G401 (cell line): ENCODE measurements at regions not wholly inside any gene's neighbourhood (a gene's known extent, or its start where the extent isn't known, plus 50 kb on each side); places are given as distances from the start of the nearest gene placed in this dataset.
"Not testable (repeated sequence)": the region's sequence is repeated elsewhere in the genome, so short reads cannot be mapped to it uniquely, and the experiment has no call there.

ENCODE experiments used
- DNase-seq: peaks from one replicate; pipeline ENCODE4 v3.0.0-alpha.2; 2015; ENCODE audit warnings: low spot score
- in situ Hi-C: cut with HindIII; loops from 2 replicates; pipeline ENCODE4 v1.10.0; 2016; ENCODE audit warnings: low sequenced_read_pairs, mixed read lengths

DNA sequence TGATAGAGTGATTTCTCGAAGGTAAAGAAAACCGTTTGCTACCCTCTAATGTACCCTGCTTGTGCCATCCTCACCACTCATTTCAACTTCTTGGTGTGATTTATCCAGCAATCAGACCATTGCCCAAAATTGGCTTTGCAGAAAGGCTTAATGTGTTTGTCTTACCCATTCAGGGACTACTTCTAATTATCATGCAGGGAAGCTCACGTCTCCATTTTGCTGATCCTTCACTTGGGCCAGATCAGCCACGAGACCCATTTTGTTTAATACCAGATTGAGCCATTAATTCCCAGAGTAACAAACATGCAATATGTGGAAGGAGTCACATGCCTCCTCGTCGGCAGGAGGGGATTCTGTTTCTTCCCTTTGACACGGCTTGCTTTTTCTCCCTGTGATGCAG, 51.1 kb upstream of the CRY1 start:
- in situ Hi-C loops, result loop anchor here (25.0 kb wide), 1 partner anchor 468 kb away; no protein-coding TSS in a partner anchor
- no peak for DNase-seq

DNA sequence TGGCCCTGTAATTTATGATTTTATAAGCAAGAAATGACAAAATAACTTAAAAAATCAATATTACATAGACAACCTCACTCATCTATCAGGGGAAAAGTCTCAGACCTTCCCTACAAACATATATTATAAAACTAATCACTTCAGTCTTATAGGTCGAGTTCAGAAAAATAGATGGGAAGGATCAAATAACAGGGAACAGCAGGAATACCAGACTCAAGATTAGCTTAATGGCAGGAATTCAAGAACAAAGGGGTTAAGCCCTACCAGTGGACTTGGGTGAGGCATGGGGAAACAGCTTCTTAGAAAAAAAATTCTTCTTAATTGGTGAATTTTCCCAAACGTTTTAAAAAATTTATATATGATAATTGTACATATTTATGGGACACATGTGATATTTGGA, 51.6 kb upstream of the CRY1 start:
- in situ Hi-C loops, result loop anchor here (25.0 kb wide), 1 partner anchor 467 kb away; no protein-coding TSS in a partner anchor
- no peak for DNase-seq

- in situ Hi-C loops, result loop anchor here (25.0 kb wide), 1 partner anchor 467 kb away; no protein-coding TSS in a partner anchor
- DNase-seq, result no peak
These were observed 52.0 kb upstream of the CRY1 start for GRCh38 chr12:107145397-107145796.

GRCh38 chr12:107148107-107148506, 54.8 kb upstream of the CRY1 start:
- DNase-seq, result no peak
- in situ Hi-C loops, result loop anchor here (25.0 kb wide), 1 partner anchor 464 kb away; no protein-coding TSS in a partner anchor

DNA sequence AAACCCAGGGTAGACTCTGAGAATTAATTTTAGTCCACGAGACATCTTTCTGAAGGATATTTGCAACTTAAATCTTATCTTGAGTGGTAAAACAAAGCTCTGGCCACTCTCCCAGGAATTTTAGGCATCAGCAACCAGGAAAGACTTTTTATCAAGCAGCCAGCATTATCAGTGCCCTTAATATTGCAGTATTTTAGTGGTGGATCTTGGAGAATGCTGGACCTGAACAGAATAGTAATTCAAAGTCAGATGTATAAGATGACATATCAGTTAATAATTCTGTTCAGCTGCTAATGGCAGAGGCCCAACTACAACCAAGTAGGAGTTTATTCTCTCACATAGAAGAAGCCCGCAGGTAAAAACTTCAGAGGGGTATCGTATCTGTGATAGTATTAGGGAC, 59.0 kb upstream of the CRY1 start:
- no peak for DNase-seq
- in situ Hi-C loops, result no loop called here

DNA sequence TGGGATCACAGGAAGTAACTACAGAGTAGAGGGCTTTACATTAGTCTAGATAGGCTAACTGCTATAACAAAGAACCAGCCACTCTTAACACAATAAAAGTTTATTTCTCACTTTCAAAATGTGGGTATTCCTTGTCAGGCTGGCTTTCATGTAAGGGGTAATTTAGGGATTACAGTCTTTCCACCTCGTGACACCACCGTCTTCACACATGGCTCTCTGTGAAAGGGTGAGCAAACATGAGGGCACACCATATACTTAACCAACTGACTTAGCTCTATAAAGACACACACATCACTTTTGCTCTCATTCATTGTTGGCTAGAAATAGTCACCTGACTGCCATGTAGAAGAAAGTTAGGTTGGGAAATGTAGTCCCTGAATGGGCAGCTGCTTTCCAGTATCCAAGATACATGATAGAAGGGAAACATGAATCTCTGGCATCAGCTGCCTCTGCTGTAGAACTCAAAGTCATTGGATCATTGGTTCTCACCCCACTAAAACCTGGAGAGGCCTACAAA, 66.1 kb upstream of the CRY1 start:
- in situ Hi-C loops, result no loop called here
- DNase-seq, result no peak

DNA sequence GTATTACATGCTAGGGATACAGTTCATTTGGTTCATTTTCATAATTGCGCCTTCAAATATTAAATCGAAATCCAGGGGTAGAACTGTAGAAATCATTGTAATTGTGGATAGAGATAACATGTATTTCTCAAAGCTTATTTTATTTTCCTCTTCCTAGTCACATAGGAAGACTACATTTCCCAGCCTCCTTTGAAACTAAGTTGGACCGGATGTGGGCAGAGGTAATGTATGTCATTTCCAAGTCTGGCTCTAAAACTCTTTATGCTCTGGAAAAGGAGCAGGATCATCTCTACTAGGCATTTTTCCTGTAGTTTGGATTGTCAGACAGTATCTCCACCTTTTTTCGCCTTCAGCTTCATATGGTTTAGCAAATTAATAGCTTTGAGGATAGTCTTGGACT, 70.1 kb upstream of the CRY1 start:
- no peak for DNase-seq
- in situ Hi-C loops, result no loop called here

DNA sequence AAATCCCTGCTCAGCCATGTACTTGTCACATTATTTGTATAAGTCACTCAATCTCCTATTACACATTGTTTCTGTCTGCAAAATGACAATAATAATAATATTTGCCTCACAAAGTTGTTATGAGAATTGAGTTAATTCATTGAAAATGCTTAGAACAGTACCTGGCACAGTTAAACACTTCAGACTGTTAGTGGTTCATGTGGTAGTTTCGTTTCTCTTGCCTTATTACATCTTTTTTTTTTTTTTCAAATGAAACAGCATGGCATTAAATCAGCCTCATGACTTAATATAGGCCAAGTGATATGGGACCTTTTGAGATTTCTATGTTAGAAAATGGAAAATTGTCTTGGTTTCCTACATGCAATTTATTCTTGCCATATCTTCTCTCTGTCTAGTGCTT, 71.0 kb upstream of the CRY1 start:
- in situ Hi-C loops, result no loop called here
- no peak for DNase-seq

DNA sequence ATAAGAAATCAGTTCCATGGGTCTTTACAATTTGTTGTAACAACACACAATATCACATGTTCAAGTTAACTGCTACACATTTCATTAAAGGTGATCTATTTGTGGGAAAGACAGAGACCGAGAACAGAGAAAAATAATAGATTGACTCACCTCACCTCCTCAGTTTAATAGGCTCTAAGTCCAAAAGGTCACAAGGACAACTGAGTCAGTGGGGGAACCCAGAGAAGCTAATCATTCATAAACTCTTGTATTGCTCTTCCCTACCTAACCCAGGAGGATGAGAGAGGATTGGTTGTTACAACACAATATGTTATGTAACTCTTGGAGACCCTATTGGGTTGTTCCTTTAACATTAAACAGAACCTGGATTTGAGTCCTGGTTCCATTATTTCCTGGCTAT, 72.2 kb upstream of the CRY1 start:
- in situ Hi-C loops, result no loop called here
- no peak for DNase-seq

DNA sequence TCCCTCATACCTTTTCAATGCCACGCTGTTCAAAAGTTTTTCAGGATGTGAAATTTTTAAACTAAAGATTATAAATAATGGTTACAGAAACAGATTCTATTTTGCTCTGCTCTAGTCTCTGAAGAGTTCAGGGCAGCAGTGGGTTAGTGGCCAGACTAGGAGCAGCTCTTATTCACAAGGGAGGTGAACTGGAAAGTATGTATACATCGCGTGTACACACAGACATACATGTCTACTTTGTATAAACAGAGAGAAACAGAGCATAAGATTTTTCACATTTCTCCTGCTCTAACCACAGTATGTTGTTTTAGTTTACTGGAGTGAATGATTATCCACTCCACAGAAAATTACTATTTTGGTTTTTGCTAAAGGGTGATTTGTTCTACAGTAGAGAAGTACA, 74.4 kb upstream of the CRY1 start:
- in situ Hi-C loops, result no loop called here
- DNase-seq, result no peak

DNA sequence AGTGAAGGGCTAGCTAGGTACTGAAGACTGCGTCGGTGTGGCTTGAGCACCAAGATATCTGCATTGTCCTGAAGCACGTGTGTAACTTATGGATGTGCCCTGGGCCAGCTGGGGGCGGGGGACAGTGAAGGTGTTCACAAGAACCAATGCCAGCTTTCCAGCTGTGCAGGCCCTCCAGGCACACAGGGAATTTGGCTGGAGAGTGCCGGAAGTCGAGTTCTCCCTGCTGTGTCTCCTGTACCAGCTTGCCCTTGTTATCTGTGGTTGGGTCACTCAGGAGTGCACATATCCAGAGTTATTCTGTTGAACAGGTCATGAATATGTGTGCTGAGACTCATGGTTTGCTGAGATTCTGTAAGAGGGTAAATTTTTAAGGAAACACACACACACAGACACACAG, 75.9 kb upstream of the CRY1 start:
- in situ Hi-C loops, result no loop called here
- no peak for DNase-seq

- no peak for DNase-seq
- in situ Hi-C loops, result no loop called here
These were observed 85.4 kb upstream of the CRY1 start for GRCh38 chr12:107178776-107179175.

- in situ Hi-C loops, result no loop called here
- DNase-seq, result no peak
These were observed 86.5 kb upstream of the CRY1 start for GRCh38 chr12:107179871-107180270.

DNA sequence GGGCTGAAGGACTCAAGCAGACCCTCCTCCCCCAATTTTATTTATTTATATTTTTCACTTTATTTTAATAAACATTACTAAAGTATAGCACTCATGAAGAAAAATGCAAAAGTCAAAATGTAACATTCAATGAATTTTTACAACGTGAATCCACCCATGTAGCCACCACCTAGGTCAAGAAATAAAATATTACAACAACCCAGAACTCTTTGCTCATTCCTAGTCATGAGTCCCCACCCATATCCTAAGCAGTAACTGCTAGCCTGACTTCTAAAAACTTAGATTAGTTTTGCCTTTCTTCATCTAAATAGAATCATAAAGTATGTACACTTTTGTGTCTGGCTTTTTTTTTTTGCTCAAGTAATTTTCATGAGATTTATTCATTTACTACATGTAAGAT, 86.9 kb upstream of the CRY1 start:
- in situ Hi-C loops, result no loop called here
- DNase-seq, result no peak

- in situ Hi-C loops, result no loop called here
- DNase-seq, result no peak
These were observed 91.1 kb upstream of the CRY1 start for GRCh38 chr12:107184359-107184930.

DNA sequence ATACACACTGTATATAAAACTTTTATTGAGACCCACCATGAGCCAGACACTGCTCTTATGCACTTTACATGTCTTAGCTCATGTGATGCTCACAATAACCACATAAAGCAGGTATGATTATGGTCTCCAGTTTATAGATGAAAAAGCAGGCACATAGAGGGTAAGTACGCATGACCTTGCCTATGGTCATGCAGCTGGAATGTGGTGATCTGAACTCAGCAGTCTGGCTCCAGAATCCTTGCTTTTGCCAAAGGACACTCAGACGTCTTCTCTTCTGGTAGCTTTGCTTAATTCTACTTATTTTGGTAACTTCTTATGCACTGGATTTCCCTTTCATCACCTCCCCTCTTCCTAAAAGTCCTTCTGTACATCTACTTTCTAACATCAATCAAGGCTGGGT, 103.3 kb upstream of the CRY1 start:
- in situ Hi-C loops, result no loop called here
- DNase-seq, result no peak

GRCh38 chr12:107200394-107200793, 107.0 kb upstream of the CRY1 start:
- in situ Hi-C loops, result no loop called here
- no peak for DNase-seq

DNA sequence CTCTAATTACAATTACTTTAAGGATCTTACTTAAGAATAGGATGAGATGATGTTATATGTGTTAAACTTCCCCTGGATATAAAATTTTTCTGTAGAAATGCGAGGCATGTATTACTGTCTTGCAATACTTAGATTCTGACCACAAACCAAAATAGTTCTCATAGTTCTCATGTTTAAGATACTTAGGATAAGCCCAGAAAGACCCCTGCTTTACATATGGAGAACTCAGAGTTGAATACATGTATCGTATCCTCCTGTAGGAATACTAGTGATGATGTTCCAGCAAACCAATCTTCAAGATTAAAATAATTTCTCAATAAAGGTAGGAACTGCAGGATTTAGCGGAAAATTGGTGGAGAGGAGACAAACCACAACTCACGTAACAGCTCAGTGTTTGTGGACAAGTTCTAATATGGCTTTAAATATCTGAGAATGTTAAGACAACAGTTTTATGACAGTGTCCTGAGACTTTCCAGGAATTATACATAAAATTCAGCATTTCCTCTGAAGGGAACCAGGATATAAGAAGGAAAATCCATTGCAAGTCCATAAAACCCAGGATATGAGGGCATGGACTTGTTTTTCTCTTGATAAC, 114.7 kb upstream of the CRY1 start:
- no peak for DNase-seq
- in situ Hi-C loops, result no loop called here

GRCh38 chr12:107209700-107210099, 116.4 kb upstream of the CRY1 start:
- in situ Hi-C loops, DNase-seq: not testable (repeated sequence)

GRCh38 chr12:107214373-107214773, 121.0 kb upstream of the CRY1 start:
- in situ Hi-C loops, DNase-seq: not testable (repeated sequence)

DNA sequence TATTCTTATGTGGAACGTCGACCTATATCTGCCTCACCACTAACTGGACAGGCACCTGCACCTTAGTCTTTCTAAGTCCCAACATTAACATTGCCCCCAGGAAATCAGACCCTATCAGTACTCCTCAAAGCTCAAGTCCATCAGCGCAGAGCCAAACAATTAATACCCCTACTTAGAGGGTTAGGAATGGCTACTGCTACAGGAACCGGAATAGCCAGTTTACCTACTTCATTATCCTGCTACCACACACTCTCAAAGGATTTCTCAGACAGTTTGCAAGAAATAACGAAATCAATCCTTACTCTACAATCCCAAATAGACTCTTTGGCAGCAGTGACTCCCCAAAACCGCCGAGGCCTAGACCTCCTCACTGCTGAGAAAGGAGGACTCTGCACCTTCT, 123.1 kb upstream of the CRY1 start:
- in situ Hi-C loops, DNase-seq: not testable (repeated sequence)
